GM12865 (cell line): ENCODE measurements at regions not wholly inside any gene's neighbourhood (a gene's known extent, or its start where the extent isn't known, plus 50 kb on each side); places are given as distances from the start of the nearest gene placed in this dataset.

ENCODE experiments used
- DNase-seq: peaks from one replicate; pipeline ENCODE4 v3.0.0; 2010; ENCODE audit warnings: low read depth
- H3K4me3 ChIP-seq: 2 replicates; pipeline ENCODE4 v1.5.1; 2011; ENCODE audit warnings: mild to moderate bottlenecking, low read depth, low read length, control low read depth
- CTCF ChIP-seq: IDR thresholded peaks from 2 replicates; pipeline ENCODE4 v1.5.1; 2011; ENCODE audit warnings: low read length, control low read depth, low read depth, inconsistent platforms; ENCODE audit not compliant: insufficient read depth; ENCODE audit errors: missing control alignments

GRCh38 chrX:43560247-43560946, 95.7 kb upstream of the MAOA start:
- DNase-seq = no peak
- no peak overlapping the region for H3K4me3 ChIP-seq
- no peak for TF ChIP-seq CTCF

DNA sequence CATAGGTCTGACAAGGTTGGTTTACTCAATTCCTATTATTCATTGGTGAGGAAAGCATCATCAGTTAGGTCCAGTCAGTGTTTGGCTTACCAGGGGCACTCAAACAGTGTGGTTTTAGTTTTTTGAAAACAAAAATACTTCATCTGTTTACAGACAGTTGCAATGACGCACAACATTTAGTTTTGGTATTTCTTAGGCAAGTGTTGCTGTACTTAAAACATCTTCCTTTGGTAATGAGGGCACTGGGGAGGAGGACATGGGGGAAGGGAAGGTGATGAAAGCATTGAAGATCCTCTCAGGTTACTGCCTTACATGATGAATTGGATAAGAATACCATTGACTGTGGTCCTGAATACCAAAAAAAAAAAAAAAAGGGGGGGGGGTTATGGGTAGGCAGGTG, 93.7 kb upstream of the MAOA start:
- H3K4me3 ChIP-seq = no peak overlapping the region
- DNase-seq = no peak
- no peak for TF ChIP-seq CTCF

- H3K4me3 ChIP-seq = no peak overlapping the region
- TF ChIP-seq CTCF = no peak
- DNase-seq = no peak
Measured at GRCh38 chrX:43564953-43565352, 91.1 kb upstream of the MAOA start.

- no peak overlapping the region for H3K4me3 ChIP-seq
- no peak for TF ChIP-seq CTCF
- no peak for DNase-seq
Measured at GRCh38 chrX:43566170-43566569, 89.9 kb upstream of the MAOA start.

GRCh38 chrX:43573441-43574015, 82.6 kb upstream of the MAOA start:
- DNase-seq = no peak
- no peak for TF ChIP-seq CTCF
- no peak overlapping the region for H3K4me3 ChIP-seq

- no peak for TF ChIP-seq CTCF
- no peak overlapping the region for H3K4me3 ChIP-seq
- no peak for DNase-seq
Measured at GRCh38 chrX:43580621-43581020, 75.5 kb upstream of the MAOA start.

DNA sequence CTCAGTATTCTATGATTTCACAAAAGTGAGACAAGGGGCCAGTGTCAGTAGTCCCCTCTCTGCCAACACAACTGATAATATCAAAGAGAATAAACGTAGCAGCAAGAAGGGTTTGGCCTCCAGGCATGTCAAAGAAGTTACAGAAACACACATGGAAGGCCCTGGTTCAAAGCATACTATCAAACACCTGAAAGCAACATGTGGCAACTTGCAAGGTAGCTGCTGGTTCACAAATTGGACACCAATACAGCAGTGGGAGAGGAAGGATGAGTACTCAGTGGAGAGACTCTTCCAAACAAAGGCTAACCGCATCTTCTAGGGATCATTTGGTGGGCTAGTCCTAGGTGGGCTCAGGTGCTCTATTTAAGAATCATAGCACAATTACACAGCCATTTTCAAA, 74.9 kb upstream of the MAOA start:
- H3K4me3 ChIP-seq = no peak overlapping the region
- no peak for DNase-seq
- TF ChIP-seq CTCF = no peak
